Immature natural killer cell (primary cell): ENCODE measurements at regions not wholly inside any gene's neighbourhood (a gene's known extent, or its start where the extent isn't known, plus 50 kb on each side); places are given as distances from the start of the nearest gene placed in this dataset.

Experiments used
- DNase-seq, 3 donors: peaks; one replicate each; pipeline ENCODE4 v3.0.0; 2022; ENCODE audit warnings: mixed read lengths in 1 of 3
- H3K27ac Mint-ChIP-seq, 6 donors: one replicate each; pipeline ENCODE4 v1.8.0; 2020; ENCODE audit warnings: mixed read lengths in 6 of 6, mild to moderate bottlenecking in 5 of 6, inconsistent platforms in 4 of 6, moderate library complexity in 3 of 6
- H3K27me3 Mint-ChIP-seq, 3 donors: one replicate each; pipeline ENCODE4 v1.8.0; 2020 to 2021; ENCODE audit warnings: low read depth in 3 of 3, mild to moderate bottlenecking in 3 of 3, mixed read lengths in 3 of 3, moderate library complexity in 3 of 3, inconsistent platforms in 1 of 3
- H3K36me3 Mint-ChIP-seq, 3 donors: one replicate each; pipeline ENCODE4 v1.8.0; 2020; ENCODE audit warnings: mixed read lengths in 3 of 3, inconsistent platforms in 2 of 3, mild to moderate bottlenecking in 2 of 3
- H3K4me1 Mint-ChIP-seq, 2 donors: one replicate each; pipeline ENCODE4 v1.8.0; 2020; ENCODE audit warnings: inconsistent platforms in 2 of 2, mild to moderate bottlenecking in 2 of 2, mixed read lengths in 2 of 2, moderate library complexity in 1 of 2
- H3K4me3 Mint-ChIP-seq, 5 donors: one replicate each; pipeline ENCODE4 v1.8.0; 2020; ENCODE audit warnings: mild to moderate bottlenecking in 5 of 5, mixed read lengths in 5 of 5, inconsistent platforms in 3 of 5, moderate library complexity in 3 of 5
- H3K9me3 Mint-ChIP-seq, 6 donors: one replicate each; pipeline ENCODE4 v1.8.0; 2020; ENCODE audit warnings: mild to moderate bottlenecking in 6 of 6, mixed read lengths in 6 of 6, inconsistent platforms in 4 of 6, moderate library complexity in 3 of 6

DNA sequence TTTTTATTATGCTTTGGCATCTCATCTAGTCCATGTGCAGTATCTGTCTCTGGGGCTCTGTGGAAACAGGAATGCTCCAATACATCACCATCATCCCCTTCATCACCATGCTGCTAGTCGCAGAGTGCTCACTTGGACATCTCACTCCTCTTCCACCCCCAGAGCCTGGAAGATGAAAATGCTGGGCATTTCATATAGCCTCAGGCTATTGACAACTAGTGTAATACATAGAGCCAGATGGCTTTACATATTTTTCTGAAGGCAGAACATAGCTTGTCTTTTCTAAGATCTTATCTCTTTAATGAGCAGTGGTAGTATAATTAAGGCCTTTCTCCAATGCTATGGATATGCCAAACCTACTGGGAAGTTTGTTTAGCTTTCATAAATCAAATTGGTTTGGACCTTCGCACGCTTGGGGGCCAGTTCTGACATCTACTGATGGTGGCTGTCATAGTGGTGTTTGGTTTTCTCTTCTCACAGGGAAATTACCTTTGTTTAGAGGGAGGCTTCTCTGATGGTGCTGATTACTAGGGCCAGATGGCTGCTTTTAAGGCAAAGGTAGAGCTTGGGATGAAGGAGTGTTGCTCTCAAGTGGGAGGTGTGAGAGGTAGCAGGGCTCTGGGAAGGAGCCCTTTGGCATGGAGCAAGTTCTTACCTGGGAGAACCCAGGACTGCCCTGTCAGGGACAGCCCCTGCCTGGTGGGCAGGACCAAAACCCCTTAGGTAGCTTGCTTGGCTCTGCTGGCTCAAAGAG, 63.1 kb upstream of the CXCL14 start:
- no peak overlapping the region for H3K27ac Mint-ChIP-seq
- no peaks in the 10 kb centered on the region for H3K9me3 Mint-ChIP-seq
- H3K36me3 Mint-ChIP-seq = no peaks in the 10 kb centered on the region
- peaks cover 0 to 2% (median 1%) of the 10 kb centered on the region in 3 donors for H3K27me3 Mint-ChIP-seq
- no peak for DNase-seq
- no peaks in the 10 kb centered on the region for H3K4me1 Mint-ChIP-seq
- no peak overlapping the region for H3K4me3 Mint-ChIP-seq

DNA sequence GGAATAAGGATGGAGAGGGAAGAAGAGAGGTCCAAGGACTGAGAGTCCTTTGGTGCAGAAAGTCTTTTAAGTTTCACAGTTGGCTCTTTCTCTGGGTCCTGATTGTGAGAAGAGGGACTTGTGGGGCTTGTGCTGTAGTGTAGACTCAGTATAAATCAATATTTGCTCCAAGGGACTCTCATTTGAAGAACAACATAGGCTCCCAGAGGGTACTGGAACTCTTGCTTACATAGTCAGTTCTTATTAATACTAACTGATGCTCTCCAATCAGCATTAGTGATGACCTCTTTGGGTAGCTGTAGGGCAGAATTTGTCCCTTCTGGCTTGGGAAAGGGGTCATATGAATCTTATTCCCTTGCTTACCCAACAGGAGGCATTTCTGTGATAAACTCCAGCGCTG, 62.5 kb upstream of the CXCL14 start:
- no peaks in the 10 kb centered on the region for H3K4me1 Mint-ChIP-seq
- no peak for DNase-seq
- H3K27ac Mint-ChIP-seq = no peak overlapping the region

DNA sequence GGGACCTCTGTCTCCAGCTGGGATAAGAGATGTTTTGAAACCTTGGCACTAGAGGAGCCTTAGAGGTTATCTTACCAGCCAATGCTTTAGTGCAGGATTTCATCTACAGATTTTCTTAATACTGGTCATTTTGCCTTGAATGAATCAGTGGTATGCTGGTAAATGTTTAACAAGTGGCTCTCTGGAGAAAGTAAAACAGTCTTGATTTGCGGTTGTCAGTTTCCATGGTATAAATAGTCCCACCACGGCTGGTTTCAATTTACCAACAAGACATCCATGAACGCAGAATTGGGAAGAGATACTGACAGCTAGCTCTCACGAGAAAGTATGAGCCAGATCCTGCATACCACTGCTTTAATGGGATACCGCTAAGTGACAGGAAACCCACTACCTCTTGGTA, 56.7 kb upstream of the CXCL14 start:
- no peak for DNase-seq
- H3K27ac Mint-ChIP-seq = no peak overlapping the region
- no peaks in the 10 kb centered on the region for H3K36me3 Mint-ChIP-seq
- peaks cover 0 to 3% (median 0%) of the 10 kb centered on the region in 6 donors for H3K9me3 Mint-ChIP-seq
- H3K27me3 Mint-ChIP-seq = peaks cover 0 to 15% (median 1%) of the 10 kb centered on the region in 3 donors
- no peaks in the 10 kb centered on the region for H3K4me1 Mint-ChIP-seq
- H3K4me3 Mint-ChIP-seq = no peak overlapping the region

More for the DNA sequence above, 62.5 kb upstream of the CXCL14 start:
- Mint-ChIP-seq H3K27me3 (peaks cover under 1 to 2% (median 1%) of the 10 kb centered on the region in 3 donors), H3K4me3 (no peak overlapping the region), H3K9me3 (no peaks in the 10 kb centered on the region), H3K36me3 (no peaks in the 10 kb centered on the region)

DNA sequence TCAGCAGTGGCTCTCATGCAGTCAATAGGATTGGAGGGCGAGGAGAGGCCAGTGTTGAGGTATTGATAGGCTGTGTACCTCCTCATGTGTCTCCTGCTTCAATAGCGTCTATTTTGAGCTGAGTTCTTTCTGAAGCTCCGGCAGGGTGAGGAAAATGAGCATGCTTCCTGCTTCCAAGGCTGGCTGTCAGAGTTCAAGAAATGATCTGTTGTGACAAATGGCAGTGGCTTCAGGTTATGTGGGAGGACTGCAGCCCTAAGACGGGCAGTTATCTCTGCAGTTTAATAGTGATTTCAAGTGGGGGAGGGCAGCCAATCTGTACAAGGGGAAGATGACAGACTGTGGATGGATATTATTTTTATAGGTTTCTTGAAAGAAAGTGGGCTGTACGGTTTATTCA, 54.0 kb upstream of the CXCL14 start:
- Mint-ChIP-seq H3K36me3 (no peaks in the 10 kb centered on the region), H3K4me1 (no peaks in the 10 kb centered on the region), H3K9me3 (peaks cover 0 to 9% (median 0%) of the 10 kb centered on the region in 6 donors), H3K27ac (no peak overlapping the region), H3K4me3 (no peak overlapping the region), H3K27me3 (peaks cover 0 to 15% (median 3%) of the 10 kb centered on the region in 3 donors)
- no peak for DNase-seq

DNA sequence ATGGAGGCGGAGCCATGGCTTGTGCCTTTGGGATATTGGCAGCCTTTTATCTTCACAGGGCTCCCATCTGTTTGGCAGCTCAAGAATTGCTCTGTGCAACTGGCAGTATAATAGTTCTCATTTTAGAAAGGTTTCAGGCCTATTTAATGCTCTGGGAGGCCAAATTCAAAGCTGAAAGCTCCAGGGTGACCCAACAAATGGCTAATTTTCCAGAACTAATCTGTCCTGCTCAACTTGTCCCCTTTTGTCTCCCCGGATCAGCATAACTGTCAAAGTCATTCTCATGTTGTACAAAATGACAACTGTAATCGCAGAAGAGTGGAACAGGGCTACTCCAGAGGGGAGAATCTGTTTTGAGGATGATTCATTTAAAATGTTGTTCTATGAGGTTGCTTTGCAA, 52.6 kb upstream of the CXCL14 start:
- H3K27me3 Mint-ChIP-seq = peaks cover 0 to 15% (median 3%) of the 10 kb centered on the region in 3 donors
- H3K4me3 Mint-ChIP-seq = no peak overlapping the region
- H3K36me3 Mint-ChIP-seq = no peaks in the 10 kb centered on the region
- H3K4me1 Mint-ChIP-seq = no peaks in the 10 kb centered on the region
- no peak for DNase-seq
- peaks cover 0 to 9% (median 0%) of the 10 kb centered on the region in 6 donors for H3K9me3 Mint-ChIP-seq
- H3K27ac Mint-ChIP-seq = no peak overlapping the region

DNA sequence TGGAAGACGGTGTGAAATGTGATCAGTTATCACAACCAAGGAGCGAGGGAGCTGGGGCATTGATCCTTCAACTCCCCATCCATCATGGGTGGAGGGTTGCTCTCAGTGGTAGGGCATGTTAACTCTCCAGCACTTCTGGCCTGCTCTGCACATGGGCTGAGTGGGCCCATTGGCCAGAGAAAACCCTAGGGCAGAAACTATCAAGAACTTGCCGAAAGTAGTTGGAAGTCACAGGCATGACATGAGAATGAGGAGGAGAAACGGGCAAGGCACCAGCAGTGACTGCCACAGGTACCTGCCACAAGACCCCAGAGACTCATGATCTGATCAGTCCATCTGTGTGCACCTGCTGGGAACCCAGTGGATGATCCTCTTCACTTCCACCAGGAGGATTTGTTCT, 50.9 kb upstream of the CXCL14 start:
- Mint-ChIP-seq H3K36me3 (no peaks in the 10 kb centered on the region), H3K4me3 (no peak overlapping the region), H3K4me1 (no peaks in the 10 kb centered on the region), H3K27ac (no peak overlapping the region), H3K27me3 (peaks cover 0 to 7% (median 3%) of the 10 kb centered on the region in 3 donors), H3K9me3 (peaks cover 0 to 9% (median 0%) of the 10 kb centered on the region in 6 donors)
- no peak for DNase-seq

DNA sequence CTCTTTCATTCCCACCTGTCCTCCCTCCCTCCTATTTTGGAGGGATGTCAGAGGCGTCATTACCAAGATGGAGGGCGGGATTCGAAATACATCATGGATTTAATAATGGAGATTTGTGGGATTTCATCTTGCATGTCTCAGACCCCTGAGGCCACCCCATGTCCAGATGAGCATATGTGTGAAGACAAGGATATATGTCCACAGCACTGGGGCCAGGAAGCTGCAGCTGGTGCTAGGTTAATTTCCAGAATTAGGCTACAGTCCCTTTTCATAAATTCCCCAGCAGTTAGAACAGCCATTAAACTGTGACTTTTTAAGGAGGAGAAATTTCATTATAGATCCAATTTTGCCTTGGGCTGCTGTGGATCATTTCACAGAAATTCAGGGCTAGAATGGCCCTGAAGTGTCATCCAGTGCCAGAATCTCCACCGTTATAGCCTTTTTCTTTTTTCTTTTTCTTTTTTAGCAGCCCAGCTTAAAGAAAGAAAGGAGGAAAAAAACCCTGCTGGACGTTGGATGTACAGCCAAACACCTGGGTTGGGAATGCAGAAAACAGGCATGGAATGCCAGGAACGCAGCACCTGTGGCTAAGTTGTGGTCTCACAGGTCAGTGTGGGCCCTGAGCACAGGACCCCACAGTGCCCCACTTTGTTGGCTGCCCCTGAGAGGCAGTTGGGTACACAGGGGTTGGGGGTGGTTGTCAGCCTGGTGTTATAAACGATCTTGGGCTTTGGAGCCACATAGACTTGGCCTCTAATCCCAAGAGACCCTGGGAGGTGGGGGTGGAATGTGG, 50.2 kb upstream of the CXCL14 start:
- no peak overlapping the region for H3K27ac Mint-ChIP-seq
- H3K9me3 Mint-ChIP-seq = peaks cover 0 to 9% (median 0%) of the 10 kb centered on the region in 6 donors
- no peak overlapping the region for H3K4me3 Mint-ChIP-seq
- H3K4me1 Mint-ChIP-seq = no peaks in the 10 kb centered on the region
- DNase-seq = no peak
- peaks cover 0 to 4% (median 3%) of the 10 kb centered on the region in 3 donors for H3K27me3 Mint-ChIP-seq
- H3K36me3 Mint-ChIP-seq = no peaks in the 10 kb centered on the region
